Neutrophil (primary cell): ENCODE measurements at regions not wholly inside any gene's neighbourhood (a gene's known extent, or its start where the extent isn't known, plus 50 kb on each side); places are given as distances from the start of the nearest gene placed in this dataset.

Source experiments
- H3K27ac ChIP-seq: fragments of 200-600 bp; sonication (generic); 2 replicates; pipeline ENCODE4 v1.5.1; 2016; ENCODE audit warnings: mild to moderate bottlenecking, moderate library complexity
- H3K27me3 ChIP-seq: fragments of 200-600 bp; sonication (generic); 2 replicates; pipeline ENCODE4 v1.6.0; 2016; ENCODE audit warnings: mild to moderate bottlenecking
- H3K36me3 ChIP-seq: fragments of 200-600 bp; sonication (generic); 2 replicates; pipeline ENCODE4 v1.5.1; 2017
- H3K4me1 ChIP-seq, 2 experiments: fragments of 200-600 bp in 1 of 2; sonication (generic) in 1 of 2; 1 replicate in 1 of 2; 2 replicates in 1 of 2; pipeline versions ENCODE4 v1.5.1 to v1.6.1; 2013 to 2016; ENCODE audit warnings: low read depth in 1 of 2, low read length in 1 of 2, mild to moderate bottlenecking in 1 of 2, moderate library complexity in 1 of 2; ENCODE audit not compliant: control insufficient read depth in 1 of 2, insufficient read depth in 1 of 2
- H3K4me3 ChIP-seq, 2 experiments: fragments of 200-600 bp in 1 of 2; sonication (generic) in 1 of 2; 1 replicate in 1 of 2; 2 replicates in 1 of 2; pipeline ENCODE4 v1.5.1; 2013 to 2016; ENCODE audit warnings: low read depth in 1 of 2, low read length in 1 of 2, mild to moderate bottlenecking in 1 of 2, moderate library complexity in 1 of 2
- H3K9me3 ChIP-seq: fragments of 200-600 bp; sonication (generic); 2 replicates; pipeline ENCODE4 v1.5.1; 2016
- CTCF ChIP-seq: fragments of 200-600 bp; sonication (generic); IDR thresholded peaks from 2 replicates; pipeline ENCODE4 v1.5.1; 2016; ENCODE audit warnings: antibody characterized with exemption

- no peaks in the 10 kb centered on the region for H3K36me3 ChIP-seq
- peaks cover 22% of the 10 kb centered on the region for H3K27me3 ChIP-seq
- peaks cover 20% of the 10 kb centered on the region for H3K9me3 ChIP-seq
- TF ChIP-seq CTCF, result no peak
- no peak overlapping the region for H3K4me3 ChIP-seq
- H3K27ac ChIP-seq, result no peak overlapping the region
- H3K4me1 ChIP-seq, result no peaks in the 10 kb centered on the region
Observed at GRCh38 chr5:54861212-54861894, 124.0 kb downstream of the ESM1 start.

GRCh38 chr5:54860321-54860720 lies 125.1 kb downstream of the ESM1 start:
- no peaks in the 10 kb centered on the region for H3K4me1 ChIP-seq
- no peak for TF ChIP-seq CTCF
- H3K4me3 ChIP-seq, result no peak overlapping the region
- H3K27me3 ChIP-seq, result peaks cover 22% of the 10 kb centered on the region
- H3K36me3 ChIP-seq, result no peaks in the 10 kb centered on the region
- H3K9me3 ChIP-seq, result peaks cover 20% of the 10 kb centered on the region
- H3K27ac ChIP-seq, result no peak overlapping the region

- Histone ChIP-seq H3K4me3 (no peak overlapping the region), H3K4me1 (no peaks in the 10 kb centered on the region), H3K27ac (no peak overlapping the region), H3K9me3 (peaks cover 20% of the 10 kb centered on the region), H3K36me3 (no peaks in the 10 kb centered on the region), H3K27me3 (peaks cover 22% of the 10 kb centered on the region)
- no peak for TF ChIP-seq CTCF
Observed at GRCh38 chr5:54859316-54859715, 126.1 kb downstream of the ESM1 start.

GRCh38 chr5:54854883-54855581 lies 130.4 kb downstream of the ESM1 start:
- Histone ChIP-seq H3K4me3 (no peak overlapping the region), H3K27ac (no peak overlapping the region), H3K4me1 (no peaks in the 10 kb centered on the region), H3K36me3 (no peaks in the 10 kb centered on the region), H3K9me3 (peaks cover 20% of the 10 kb centered on the region), H3K27me3 (no peaks in the 10 kb centered on the region)
- no peak for TF ChIP-seq CTCF

GRCh38 chr5:54852007-54852406 lies 133.4 kb downstream of the ESM1 start:
- H3K27me3 ChIP-seq, result no peaks in the 10 kb centered on the region
- TF ChIP-seq CTCF, result no peak
- no peak overlapping the region for H3K4me3 ChIP-seq
- no peaks in the 10 kb centered on the region for H3K4me1 ChIP-seq
- H3K36me3 ChIP-seq, result no peaks in the 10 kb centered on the region
- no peak overlapping the region for H3K27ac ChIP-seq
- peaks cover 3% of the 10 kb centered on the region for H3K9me3 ChIP-seq
